Esophagus squamous epithelium (tissue), 4 donors: ENCODE measurements at regions not wholly inside any gene's neighbourhood (a gene's known extent, or its start where the extent isn't known, plus 50 kb on each side); places are given as distances from the start of the nearest gene placed in this dataset.

ENCODE experiments used
- CTCF ChIP-seq, 6 experiments: fragments of 450-650 bp in 4 of 6; fragments of 200-600 bp in 2 of 6; sonication (generic) in 2 of 6; IDR thresholded peaks; one replicate each; pipeline ENCODE4 v1.5.1; 2016 to 2019; ENCODE audit warnings: antibody characterized with exemption in 6 of 6, mild to moderate bottlenecking in 4 of 6, moderate library complexity in 4 of 6
- POLR2A ChIP-seq, 4 donors: fragments of 450-650 bp; IDR thresholded peaks; one replicate each; pipeline ENCODE4 v1.6.1; 2017; ENCODE audit warnings: antibody characterized with exemption in 4 of 4, mild to moderate bottlenecking in 4 of 4, moderate library complexity in 3 of 4

- TF ChIP-seq CTCF (IDR thresholded peaks at IDR 0.05) (no peak), POLR2A (IDR thresholded peaks at IDR 0.05) (no peak)
Observed at GRCh38 chr18:24586662-24587360, 126.4 kb downstream of the HRH4 start.
